Fibroblast of mammary gland (primary cell): ENCODE measurements at regions not wholly inside any gene's neighbourhood (a gene's known extent, or its start where the extent isn't known, plus 50 kb on each side); places are given as distances from the start of the nearest gene placed in this dataset.

ENCODE experiments used
- DNase-seq: peaks from one replicate; pipeline ENCODE4 v3.0.0-alpha.2; 2010; ENCODE audit warnings: low read depth
- H3K4me3 ChIP-seq: 2 replicates; pipeline ENCODE4 v1.5.1; 2011; ENCODE audit warnings: low read depth, mild to moderate bottlenecking, low read length, moderate library complexity; ENCODE audit not compliant: control insufficient read depth
- CTCF ChIP-seq: conservative IDR thresholded peaks from 2 replicates; pipeline ENCODE4 v1.5.1; 2011; ENCODE audit warnings: low read depth, low read length, inconsistent platforms; ENCODE audit not compliant: control insufficient read depth, insufficient read depth

- no peak for DNase-seq
- no peak for TF ChIP-seq CTCF
- H3K4me3 ChIP-seq = no peak overlapping the region
Measured at GRCh38 chr21:41643246-41643966, 123.4 kb downstream of the RIPK4 start.

DNA sequence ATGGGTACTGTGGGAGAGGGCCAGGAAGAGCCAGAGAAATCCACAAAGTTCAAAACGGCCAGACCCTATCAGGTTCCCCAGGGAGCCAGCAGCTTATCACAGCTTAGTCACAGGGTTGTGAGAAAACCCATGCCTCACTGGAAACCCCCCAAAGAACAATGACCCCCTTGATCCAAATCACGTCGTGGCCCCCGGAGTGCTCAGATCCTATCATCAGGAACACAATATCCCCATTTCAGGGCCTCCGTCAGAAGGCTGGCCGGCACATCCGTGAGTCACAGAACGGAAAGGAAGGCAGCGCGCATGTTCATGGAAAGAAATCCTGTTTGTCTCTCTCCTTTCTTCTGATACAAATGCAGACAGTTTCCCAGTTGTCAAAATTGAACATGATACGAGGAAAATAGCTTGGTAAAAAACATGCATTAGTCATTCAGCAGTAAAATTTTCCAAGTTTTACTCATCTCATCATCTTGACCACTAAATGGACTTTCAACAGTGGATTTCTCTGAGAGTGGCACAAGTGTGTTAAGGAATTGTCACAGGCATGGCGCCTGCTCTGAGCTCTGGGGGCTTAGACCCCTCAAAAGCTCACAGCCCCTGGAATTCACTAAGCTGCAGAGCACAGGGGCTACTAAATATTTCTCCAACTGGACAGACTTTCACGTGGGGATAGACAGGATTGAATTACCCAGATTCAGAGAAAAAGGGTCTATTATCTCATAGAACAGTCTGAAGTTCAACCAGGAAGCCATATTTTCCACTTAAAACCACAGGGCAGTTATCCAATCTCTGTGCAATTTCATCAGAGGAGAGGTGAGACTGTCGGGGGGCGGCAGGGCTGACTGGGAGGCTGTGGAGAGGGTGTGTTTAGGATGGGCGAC lies 124.8 kb downstream of the RIPK4 start:
- no peak overlapping the region for H3K4me3 ChIP-seq
- peak; percentile 97 for DNase-seq

GRCh38 chr21:41641510-41641815 lies 125.4 kb downstream of the RIPK4 start:
- H3K4me3 ChIP-seq = no peak overlapping the region
- TF ChIP-seq CTCF = no peak
- DNase-seq = no peak

More for the DNA sequence above, 124.8 kb downstream of the RIPK4 start:
- no peak for TF ChIP-seq CTCF

- peak; percentile 85 for DNase-seq
- no peak for TF ChIP-seq CTCF
- H3K4me3 ChIP-seq = no peak overlapping the region
Measured at GRCh38 chr21:41640748-41641509, 125.9 kb downstream of the RIPK4 start.

GRCh38 chr21:41639766-41640165 lies 127.1 kb downstream of the RIPK4 start:
- H3K4me3 ChIP-seq = no peak overlapping the region
- TF ChIP-seq CTCF = no peak
- DNase-seq = no peak

DNA sequence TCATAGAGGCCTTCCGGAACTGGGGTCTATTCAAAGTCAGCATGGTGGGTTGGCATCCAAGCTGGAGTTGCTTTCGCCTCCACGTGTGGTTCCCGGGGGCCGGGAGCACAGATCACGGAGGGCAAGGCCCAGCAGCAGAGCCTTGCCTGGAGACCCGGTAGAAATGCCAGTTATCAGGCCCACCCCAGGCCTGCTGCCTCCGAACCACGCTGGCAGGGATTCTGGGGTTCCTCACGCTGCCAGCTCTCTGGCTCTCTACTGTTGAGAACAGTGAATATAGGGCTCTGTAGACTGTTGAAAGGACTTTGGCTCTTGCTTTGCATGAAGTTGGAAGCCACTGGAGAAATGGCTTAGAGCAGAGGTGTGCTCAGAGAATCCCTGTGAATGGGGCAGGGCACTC lies 127.5 kb downstream of the RIPK4 start:
- no peak overlapping the region for H3K4me3 ChIP-seq
- no peak for DNase-seq
- TF ChIP-seq CTCF = no peak
